ENCODE measurements at regions not wholly inside any gene's neighbourhood (a gene's known extent, or its start where the extent isn't known, plus 50 kb on each side); places are given as distances from the start of the nearest gene placed in this dataset.

GRCh38 chr6:227074-227782 lies 65.1 kb upstream of the DUSP22 start:
- no peak for DNase-seq

GRCh38 chr6:227812-228338 lies 64.4 kb upstream of the DUSP22 start:
- DNase-seq, result no peak

- DNase-seq, result no peak
These were observed 63.2 kb upstream of the DUSP22 start for GRCh38 chr6:228881-229651.

- DNase-seq, result no peak
These were observed 60.5 kb upstream of the DUSP22 start for GRCh38 chr6:231779-232178.

GRCh38 chr6:232982-233640 lies 59.2 kb upstream of the DUSP22 start:
- no peak for DNase-seq

GRCh38 chr6:234706-235372 lies 57.4 kb upstream of the DUSP22 start:
- DNase-seq, result no peak

- DNase-seq, result no peak
These were observed 56.4 kb upstream of the DUSP22 start for GRCh38 chr6:235763-236360.

GRCh38 chr6:236519-236918 lies 55.8 kb upstream of the DUSP22 start:
- no peak for DNase-seq

GRCh38 chr6:240151-240550 lies 52.1 kb upstream of the DUSP22 start:
- DNase-seq, result no peak

- DNase-seq, result no peak
These were observed 50.9 kb upstream of the DUSP22 start for GRCh38 chr6:241336-241865.
